IMR-90 (cell line): ENCODE measurements at regions not wholly inside any gene's neighbourhood (a gene's known extent, or its start where the extent isn't known, plus 50 kb on each side); places are given as distances from the start of the nearest gene placed in this dataset.

Source experiments
- ATAC-seq: fragments of 200-7000 bp; cut with Tn5 transposase; 2 replicates; pipeline ENCODE4 v1.9.1; 2020; ENCODE audit warnings: low read depth, mild to moderate bottlenecking, moderate library complexity
- BruUV-seq: library from RNA; stranded (reverse); fragments of 400-500 nt; replicated peaks from 2 replicates; lab custom pipeline; 2021; lab: Mats Ljungman, UMichigan
- CTCF ChIA-PET: fragments of 300-600 bp; formaldehyde crosslinking; extraction: SDS; loops from one replicate; lab custom pipeline; 2021; ENCODE audit warnings: antibody characterized with exemption; lab: Yijun Ruan, JAX
- POLR2A ChIA-PET: fragments of 300-600 bp; sonication (Branson Sonifier 250); formaldehyde crosslinking; loops from one replicate; lab custom pipeline; 2022; ENCODE audit warnings: antibody characterized with exemption; ENCODE audit not compliant: unreplicated experiment; lab: Charles Lee
- DNase-seq: peaks from one replicate; pipeline ENCODE4 v3.0.0; 2013
- H2AFZ ChIP-seq: replicated peaks from 2 replicates; pipeline ENCODE3; 2013; ENCODE audit warnings: low read length, mild to moderate bottlenecking; ENCODE audit not compliant: poor library complexity
- H2AK5ac ChIP-seq: 2 replicates; pipeline ENCODE4 v1.6.1; 2013; ENCODE audit warnings: low read depth, low read length, inconsistent platforms
- H2AK9ac ChIP-seq: replicated peaks from 2 replicates; pipeline ENCODE3; 2013; ENCODE audit warnings: mild to moderate bottlenecking, low read depth, low read length, moderate library complexity; ENCODE audit not compliant: poor library complexity
- H2BK120ac ChIP-seq: 2 replicates; pipeline ENCODE4 v1.6.1; 2013; ENCODE audit warnings: low read depth, low read length, inconsistent platforms
- H2BK15ac ChIP-seq: 3 replicates; pipeline ENCODE4 v1.6.1; 2013; ENCODE audit warnings: low read depth, low read length, inconsistent platforms
- H2BK20ac ChIP-seq: 2 replicates; pipeline ENCODE4 v1.6.1; 2013; ENCODE audit warnings: low read depth, mild to moderate bottlenecking, inconsistent platforms, low read length, moderate library complexity
- H2BK5ac ChIP-seq: 2 replicates; pipeline ENCODE4 v1.6.1; 2013; ENCODE audit warnings: mild to moderate bottlenecking, low read depth, low read length, inconsistent platforms; ENCODE audit not compliant: poor library complexity, severe bottlenecking
- H3K14ac ChIP-seq: replicated peaks from 2 replicates; pipeline ENCODE4 v1.6.1; 2013; ENCODE audit warnings: low read depth, low read length, inconsistent platforms
- H3K18ac ChIP-seq: 2 replicates; pipeline ENCODE4 v1.6.1; 2013; ENCODE audit warnings: low read depth, low read length, control low read depth
- H3K23ac ChIP-seq: 2 replicates; pipeline ENCODE4 v1.6.1; 2013; ENCODE audit warnings: low read depth, low read length, inconsistent platforms
- H3K27ac ChIP-seq: 2 replicates; pipeline ENCODE4 v1.5.1; 2013; ENCODE audit warnings: mild to moderate bottlenecking, control low read depth, low read length; ENCODE audit not compliant: insufficient read depth
- H3K27me3 ChIP-seq: 2 replicates; pipeline ENCODE4 v1.6.1; 2013; ENCODE audit warnings: low read length; ENCODE audit not compliant: control insufficient read depth, insufficient read depth
- H3K36me3 ChIP-seq: 2 replicates; pipeline ENCODE4 v1.6.1; 2013; ENCODE audit warnings: low read length, mixed read lengths; ENCODE audit not compliant: control insufficient read depth, insufficient read depth
- H3K4ac ChIP-seq: 2 replicates; pipeline ENCODE4 v1.6.1; 2013; ENCODE audit warnings: low read depth, low read length, inconsistent platforms
- H3K4me1 ChIP-seq: 2 replicates; pipeline ENCODE4 v1.6.1; 2013; ENCODE audit warnings: low read length, mixed read lengths; ENCODE audit not compliant: control insufficient read depth, insufficient read depth
- H3K4me2 ChIP-seq: 2 replicates; pipeline ENCODE4 v1.6.1; 2013; ENCODE audit warnings: low read depth, mild to moderate bottlenecking, control low read depth, low read length, moderate library complexity
- H3K4me3 ChIP-seq: 2 replicates; pipeline ENCODE4 v1.5.1; 2013; ENCODE audit warnings: low read depth, mild to moderate bottlenecking, control low read depth, low read length, moderate library complexity; ENCODE audit not compliant: insufficient read depth
- H3K56ac ChIP-seq: 2 replicates; pipeline ENCODE4 v1.6.1; 2013; ENCODE audit warnings: low read length, inconsistent platforms; ENCODE audit not compliant: insufficient read depth; ENCODE audit errors: extremely low read depth
- H3K79me1 ChIP-seq, 2 experiments: 2 replicates each; pipeline ENCODE4 v1.6.1; 2013; ENCODE audit warnings: low read length in 2 of 2, inconsistent platforms in 1 of 2, low read depth in 1 of 2
- H3K9ac ChIP-seq: 2 replicates; pipeline ENCODE4 v1.6.1; 2013; ENCODE audit warnings: low read depth, low read length, control low read depth
- H3K9me1 ChIP-seq: 2 replicates; pipeline ENCODE4 v1.6.1; 2013; ENCODE audit warnings: low read length, inconsistent platforms; ENCODE audit not compliant: insufficient read depth
- H3K9me3 ChIP-seq: 2 replicates; pipeline ENCODE4 v1.6.1; 2013; ENCODE audit warnings: low read length; ENCODE audit not compliant: control insufficient read depth, insufficient read depth
- H4K20me1 ChIP-seq: 2 replicates; pipeline ENCODE4 v1.6.1; 2013; ENCODE audit warnings: low read length, inconsistent platforms; ENCODE audit not compliant: insufficient read depth
- H4K5ac ChIP-seq: 2 replicates; pipeline ENCODE4 v1.6.1; 2013; ENCODE audit warnings: mild to moderate bottlenecking, low read depth, low read length, control low read depth
- H4K8ac ChIP-seq, 2 experiments: 2 replicates each; pipeline ENCODE4 v1.6.1; 2013; ENCODE audit warnings: low read depth in 2 of 2, low read length in 2 of 2, control low read depth in 1 of 2, inconsistent platforms in 1 of 2
- H4K91ac ChIP-seq: 2 replicates; pipeline ENCODE4 v1.6.1; 2013; ENCODE audit warnings: low read depth, low read length, inconsistent platforms; ENCODE audit not compliant: insufficient read depth
- BHLHE40 ChIP-seq: fragments of 150-350 bp; IDR thresholded peaks from 2 replicates; pipeline ENCODE4 v1.6.1; 2016; ENCODE audit warnings: mild to moderate bottlenecking, low read depth, low read length
- CEBPB ChIP-seq: IDR thresholded peaks from 2 replicates; pipeline ENCODE4 v1.6.1; 2012; ENCODE audit warnings: low read depth, low read length, improper control_type of control experiment
- CHD1 ChIP-seq: IDR thresholded peaks from 2 replicates; pipeline ENCODE4 v1.6.1; 2012; ENCODE audit warnings: low read depth, low read length, improper control_type of control experiment
- CTCF ChIP-seq: conservative IDR thresholded peaks from 2 replicates; pipeline ENCODE4 v1.5.1; 2012; ENCODE audit warnings: mild to moderate bottlenecking, low read depth, low read length, improper control_type of control experiment
- ELK1 ChIP-seq: fragments of 150-350 bp; IDR thresholded peaks from 2 replicates; pipeline ENCODE4 v1.6.1; 2016; ENCODE audit warnings: low read depth, mild to moderate bottlenecking, low read length, moderate library complexity, borderline replicate concordance
- FOS ChIP-seq: fragments of 150-350 bp; IDR thresholded peaks from 2 replicates; pipeline ENCODE4 v1.6.1; 2016; ENCODE audit warnings: low read depth, low read length
- MAFK ChIP-seq: IDR thresholded peaks from 2 replicates; pipeline ENCODE4 v1.6.1; 2012; ENCODE audit warnings: low read depth, low read length, improper control_type of control experiment
- MAZ ChIP-seq: IDR thresholded peaks from 2 replicates; pipeline ENCODE4 v1.6.1; 2012; ENCODE audit warnings: low read depth, mild to moderate bottlenecking, low read length, improper control_type of control experiment, moderate library complexity, borderline replicate concordance
- MXI1 ChIP-seq: IDR thresholded peaks from 2 replicates; pipeline ENCODE4 v1.6.1; 2012; ENCODE audit warnings: low read depth, mild to moderate bottlenecking, low read length, moderate library complexity, borderline replicate concordance
- NFE2L2 ChIP-seq: fragments of 150-350 bp; IDR thresholded peaks from 2 replicates; pipeline ENCODE4 v1.6.1; 2016; ENCODE audit warnings: low read depth, mild to moderate bottlenecking, low read length
- POLR2A ChIP-seq: IDR thresholded peaks from 2 replicates; pipeline ENCODE4 v1.6.1; 2012; ENCODE audit warnings: mild to moderate bottlenecking, low read depth, low read length
- RAD21 ChIP-seq: IDR thresholded peaks from 2 replicates; pipeline ENCODE4 v1.6.1; 2012; ENCODE audit warnings: low read length, improper control_type of control experiment
- RCOR1 ChIP-seq: IDR thresholded peaks from 2 replicates; pipeline ENCODE4 v1.6.1; 2012; ENCODE audit warnings: mild to moderate bottlenecking, low read length, improper control_type of control experiment; ENCODE audit not compliant: insufficient replicate concordance
- RFX5 ChIP-seq: IDR thresholded peaks from 2 replicates; pipeline ENCODE4 v1.8.0; 2012; ENCODE audit warnings: low read depth, mild to moderate bottlenecking, low read length, moderate library complexity
- SMC3 ChIP-seq: fragments of 150-350 bp; IDR thresholded peaks from 2 replicates; pipeline ENCODE4 v1.6.1; 2016; ENCODE audit warnings: low read depth, mild to moderate bottlenecking, antibody characterized with exemption, low read length, moderate library complexity
- USF2 ChIP-seq: fragments of 150-350 bp; IDR thresholded peaks from 2 replicates; pipeline ENCODE4 v1.6.1; 2017; ENCODE audit warnings: mild to moderate bottlenecking, antibody characterized with exemption, low read length, low read depth
- WGBS, 2 experiments: methylation state at CpG; one replicate each; pipeline versions ENCODE4 v1.1.5 to v1.1.7; 2013; ENCODE audit warnings: missing lambda C conversion rate in 2 of 2; ENCODE audit not compliant: insufficient read length in 1 of 2; ENCODE audit errors: extremely low coverage in 2 of 2; 5-methylcytosine and 5-hydroxymethylcytosine counted together
- dilution Hi-C: fragments of 300-500 bp; cut with HindIII; formaldehyde crosslinking; loops from one replicate; pipeline ENCODE4 v1.14.3; 2018; ENCODE audit warnings: low sequenced_read_pairs; ENCODE audit not compliant: unreplicated experiment
- in situ Hi-C: fragments of 300-500 bp; cut with MboI; formaldehyde crosslinking; loops from 3 replicates; pipeline ENCODE4 v1.14.3; 2019; ENCODE audit warnings: low sequenced_read_pairs, inconsistent platforms, mixed read lengths
- intact Hi-C: fragments of 100-400 bp; cut with micrococcal nuclease; formaldehyde crosslinking; loops from 2 replicates; pipeline ENCODE4 v1.10.0; 2022

- Histone ChIP-seq H3K27me3 (no peaks in the 10 kb centered on the region), H3K4me3 (no peak overlapping the region), H3K56ac (no peak overlapping the region), H3K9me3 (no peaks in the 10 kb centered on the region), H2BK20ac (no peak overlapping the region), H2AFZ (no peak overlapping the region), H4K20me1 (no peaks in the 10 kb centered on the region), H2AK9ac (no peak overlapping the region), H3K27ac (no peak overlapping the region), H3K4ac (no peak overlapping the region), H4K8ac (no peak overlapping the region), H3K36me3 (no peaks in the 10 kb centered on the region), H4K91ac (no peak overlapping the region), H2AK5ac (no peak overlapping the region), H2BK5ac (no peak overlapping the region), H2BK120ac (no peak overlapping the region), H2BK15ac (no peak overlapping the region), H3K9me1 (no peaks in the 10 kb centered on the region), H3K4me1 (peaks cover 3% of the 10 kb centered on the region; the same call in 1 of the 2 replicates), H3K14ac (no peak overlapping the region), H3K4me2 (no peak overlapping the region), H3K79me1 (no peaks in the 10 kb centered on the region), H4K5ac (no peak overlapping the region), H3K18ac (no peak overlapping the region), H3K23ac (no peak overlapping the region), H3K9ac (no peak overlapping the region)
- dilution Hi-C loops (no loop called here), intact Hi-C loops (no loop called here), in situ Hi-C loops (no loop called here)
- no peak for DNase-seq
- no peak for ATAC-seq
- POLR2A ChIA-PET = no interaction called here
- CTCF ChIA-PET = no interaction called here
- no peak for TF ChIP-seq RAD21
- no peak for TF ChIP-seq CHD1
- no peak for TF ChIP-seq SMC3
- TF ChIP-seq RFX5 = no peak
- no peak for TF ChIP-seq POLR2A
- TF ChIP-seq MAFK = no peak
- no peak for TF ChIP-seq NFE2L2
- TF ChIP-seq MAZ = no peak
- no peak for TF ChIP-seq FOS
- TF ChIP-seq CEBPB = no peak
- TF ChIP-seq RCOR1 = no peak
- TF ChIP-seq CTCF = no peak
- TF ChIP-seq BHLHE40 = no peak
- no peak for TF ChIP-seq USF2
- TF ChIP-seq MXI1 = no peak
- TF ChIP-seq ELK1 = no peak
- no CpG with 5 or more reads among the region's 5 CpGs for WGBS, 2 experiments
- BruUV-seq = no TSS peak
These were observed 641.7 kb upstream of the TMEM132C start for GRCh38 chr12:127625176-127625771.
